ENCODE measurements at regions not wholly inside any gene's neighbourhood (a gene's known extent, or its start where the extent isn't known, plus 50 kb on each side); places are given as distances from the start of the nearest gene placed in this dataset.

DNA sequence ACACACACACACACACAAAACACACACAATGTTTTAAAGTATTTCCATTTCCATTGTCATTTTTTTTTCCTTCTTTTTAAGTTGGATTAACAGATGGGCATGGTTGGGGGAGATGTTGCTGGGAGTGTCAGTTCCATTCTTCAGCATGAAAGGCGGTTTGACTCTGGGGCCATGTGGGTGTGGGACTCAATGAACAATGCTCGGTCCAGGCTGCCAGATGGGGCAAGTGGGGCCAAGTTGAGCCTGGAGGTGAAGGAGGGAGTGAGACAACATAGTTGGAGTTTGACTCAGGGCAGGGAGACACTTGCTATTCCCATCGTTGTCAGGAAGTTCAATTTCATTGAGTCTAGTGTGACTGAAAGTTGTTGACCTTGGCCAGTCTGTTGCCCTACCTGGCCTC lies 125.3 kb downstream of the TLE3 start:
- no peak for DNase-seq

DNA sequence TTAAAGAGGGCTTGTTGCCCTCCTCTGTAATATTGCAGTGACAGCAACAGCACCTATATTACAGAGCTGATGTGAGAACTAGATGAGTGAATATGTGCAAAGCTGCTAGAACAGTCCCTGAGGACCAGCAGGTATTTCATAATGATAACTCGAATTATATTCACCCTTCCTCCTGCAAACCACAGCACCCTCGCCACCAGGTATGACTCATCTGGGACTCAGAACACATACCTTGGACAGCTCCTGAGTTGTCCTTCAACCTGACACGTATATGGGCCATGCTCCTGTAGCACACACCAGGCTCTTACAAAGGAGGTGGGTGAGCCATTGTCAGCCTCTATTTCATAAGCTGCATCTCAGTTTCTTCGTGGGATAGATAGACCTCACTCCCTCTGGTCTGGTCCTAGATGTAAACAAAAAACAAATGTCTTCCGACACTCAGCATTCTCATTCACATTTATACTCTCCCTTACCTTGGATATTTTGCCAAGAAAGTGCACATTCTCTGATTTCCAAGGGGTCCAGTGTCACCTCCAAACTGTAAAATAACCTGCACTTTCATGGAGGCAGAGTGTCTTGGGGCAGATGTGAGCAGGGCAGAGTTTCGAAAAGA lies 124.5 kb downstream of the TLE3 start:
- DNase-seq: no peak

DNA sequence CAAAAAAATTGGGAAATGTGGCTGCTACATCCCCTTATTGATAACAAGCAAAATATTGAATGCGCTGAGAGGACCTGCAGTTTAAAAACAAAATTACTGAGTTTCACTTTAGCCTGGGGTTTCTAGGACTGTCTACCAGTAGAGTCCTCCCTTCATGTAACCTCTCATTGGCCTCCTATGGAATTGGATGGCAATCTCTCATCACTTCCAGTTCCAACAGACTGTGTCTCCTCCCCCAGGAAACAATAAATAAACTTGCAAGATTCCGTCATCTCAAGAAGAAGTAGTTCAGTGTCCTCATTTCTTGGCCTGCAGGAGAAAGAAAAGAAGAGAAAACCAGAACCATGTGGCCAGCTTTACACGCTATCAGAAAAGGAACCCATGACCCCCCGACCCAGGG lies 123.8 kb downstream of the TLE3 start:
- DNase-seq: no peak

DNA sequence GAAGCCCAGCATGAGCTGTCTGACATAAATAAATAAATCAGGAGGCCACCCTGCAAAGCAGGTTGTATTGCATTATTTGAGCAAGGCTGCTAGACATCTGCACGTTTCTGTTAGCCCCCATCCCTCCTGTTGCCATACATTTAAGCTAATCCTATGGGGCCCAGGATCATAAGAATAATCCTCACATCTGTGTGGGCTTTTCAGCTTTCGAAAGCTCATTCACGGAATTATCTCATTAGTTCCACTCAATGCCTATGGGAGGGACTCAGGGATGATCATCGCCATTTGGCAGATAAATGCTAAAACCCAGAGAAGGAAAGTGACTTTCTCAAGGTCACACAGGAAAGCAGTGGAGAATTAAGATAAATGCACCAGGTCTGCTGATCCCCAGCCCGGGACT lies 123.4 kb downstream of the TLE3 start:
- no peak for DNase-seq

DNA sequence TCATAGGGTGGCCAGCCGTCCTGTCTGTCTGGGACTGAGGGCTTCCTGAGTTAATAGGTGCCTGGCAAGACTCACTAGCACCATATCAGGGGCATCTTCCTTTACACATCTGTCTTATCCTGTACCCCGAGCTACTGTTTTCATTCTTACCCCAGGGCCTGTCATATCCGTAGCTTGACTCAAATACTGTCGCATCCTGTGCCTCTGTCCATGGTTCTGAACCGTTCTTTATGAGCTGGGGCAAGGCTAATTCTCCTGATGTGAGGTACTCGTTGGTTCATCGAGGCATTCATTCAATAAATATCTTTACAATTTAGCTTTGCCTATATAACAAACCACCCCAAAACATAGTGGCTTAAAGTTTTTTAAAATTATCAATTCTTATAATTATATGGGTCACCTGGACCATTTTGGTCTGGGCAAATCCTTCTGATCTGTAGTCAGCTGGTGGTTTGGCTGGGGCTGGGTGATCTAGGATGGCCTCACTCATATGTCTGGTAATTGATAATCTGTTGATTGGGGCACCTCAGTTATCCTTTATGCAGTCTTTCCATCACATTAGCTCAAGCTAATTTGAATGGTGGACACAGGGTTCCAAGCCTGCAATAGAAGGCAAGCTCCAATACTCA lies 121.2 kb downstream of the TLE3 start:
- no peak for DNase-seq

DNA sequence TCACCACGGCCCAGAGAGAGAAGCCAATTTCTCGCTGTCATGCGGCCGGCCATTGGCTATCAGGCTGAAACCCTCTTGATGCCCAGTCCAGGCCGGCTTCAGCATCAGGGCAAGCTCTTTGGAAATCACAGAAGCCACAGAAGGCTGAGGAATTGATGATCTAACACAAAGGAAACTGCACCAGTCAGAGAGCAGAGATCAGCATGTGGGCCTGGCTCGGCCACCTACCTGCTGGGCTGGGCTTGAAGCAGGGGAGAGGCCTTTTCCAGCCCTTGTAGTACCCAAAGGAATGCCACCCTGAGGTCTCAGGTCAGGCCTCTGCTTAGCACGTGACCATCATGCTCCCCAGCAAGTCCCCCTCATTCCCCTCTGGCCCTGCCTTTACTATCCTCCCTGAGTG lies 119.1 kb downstream of the TLE3 start:
- DNase-seq: no peak

DNA sequence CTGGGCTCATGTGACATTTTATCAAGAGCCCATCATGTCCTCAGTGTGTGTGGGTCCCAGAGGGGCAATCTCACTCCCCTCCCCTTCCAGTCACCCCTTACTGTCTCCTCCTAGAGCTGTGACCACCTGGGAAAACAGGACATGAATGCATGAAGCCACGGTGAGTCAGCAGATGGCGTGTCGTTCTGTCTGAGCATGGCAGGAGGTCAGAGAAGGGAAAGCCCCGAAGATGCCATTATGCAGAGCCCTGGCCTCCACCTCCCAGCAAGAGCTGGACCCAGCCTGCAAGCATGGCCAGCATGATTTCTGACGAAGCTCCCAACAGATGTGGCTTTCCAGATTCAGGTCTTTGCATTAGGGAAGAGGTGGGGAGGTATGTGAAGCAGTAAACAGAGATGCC lies 118.5 kb downstream of the TLE3 start:
- DNase-seq: no peak

DNA sequence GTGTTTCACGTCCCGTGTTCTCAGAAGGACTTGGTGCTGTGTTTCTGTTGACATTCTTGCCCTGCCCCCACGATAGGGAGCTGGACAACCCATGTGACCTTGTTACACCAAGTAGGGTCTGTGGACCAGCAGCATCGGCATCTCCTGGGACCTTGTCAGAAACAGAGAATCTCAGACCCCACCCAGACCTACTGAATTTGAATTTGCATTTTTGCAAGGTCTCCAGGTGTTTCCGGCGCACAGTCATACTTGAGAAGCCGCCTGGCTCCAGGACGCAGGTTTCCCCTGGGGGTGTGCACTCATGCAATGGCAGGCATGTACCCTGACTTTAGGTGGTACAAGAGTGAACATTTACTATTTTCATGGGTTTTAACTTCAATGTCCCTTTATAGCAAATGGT lies 117.9 kb downstream of the TLE3 start:
- no peak for DNase-seq

DNA sequence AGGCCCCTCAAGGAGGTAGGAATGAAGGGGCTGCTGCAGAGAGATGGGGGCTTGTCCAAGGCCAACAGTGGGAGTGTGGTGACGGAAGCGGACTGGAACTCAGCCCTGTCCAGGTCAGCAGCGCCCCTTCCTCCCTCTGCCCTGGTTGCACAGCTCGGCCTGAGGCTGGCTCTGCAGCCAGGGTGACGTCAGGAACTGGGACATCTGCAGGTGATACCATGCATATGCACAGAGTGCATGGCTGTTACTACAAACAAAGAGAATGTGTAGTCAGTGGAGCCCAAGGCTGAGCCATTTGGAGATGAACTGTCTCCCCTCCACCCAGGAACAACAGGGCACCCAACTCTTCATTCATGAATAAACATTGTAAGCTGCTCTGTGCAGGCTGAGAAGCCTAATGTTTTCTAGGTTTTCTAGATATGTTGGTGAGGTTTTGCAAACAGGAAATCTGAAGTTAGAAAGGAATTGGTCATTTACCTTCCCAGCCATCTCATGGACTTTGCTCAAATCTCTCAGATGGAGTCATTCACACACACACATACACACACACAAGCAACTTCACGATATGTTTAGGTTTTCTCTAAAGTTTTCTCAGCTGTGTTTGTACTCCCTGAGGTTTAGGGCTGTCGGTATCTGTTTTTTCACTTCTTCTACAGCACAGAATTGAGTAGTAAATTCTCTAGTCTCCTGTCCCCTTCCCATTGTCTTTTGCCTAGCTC lies 117.2 kb downstream of the TLE3 start:
- DNase-seq: no peak

DNA sequence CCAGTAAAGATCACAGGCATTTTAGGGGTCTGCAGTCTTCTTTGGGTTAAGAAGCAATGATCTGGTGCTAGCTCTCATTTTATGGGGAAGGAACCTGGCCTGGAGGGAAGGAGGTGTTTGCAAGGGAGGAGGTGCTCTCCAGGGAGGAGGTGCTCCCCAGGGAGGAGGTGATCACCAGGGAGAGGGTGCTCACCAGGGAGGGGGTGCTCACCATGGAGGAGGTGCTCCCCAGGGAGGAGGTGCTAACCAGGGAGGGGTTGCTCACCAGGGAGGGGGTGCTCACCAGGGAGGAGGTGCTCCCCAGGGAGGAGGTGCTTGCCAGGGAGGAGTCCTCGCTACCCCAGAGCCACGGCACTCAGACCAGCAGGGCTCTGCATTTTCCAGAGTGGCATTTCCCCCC lies 115.7 kb downstream of the TLE3 start:
- no peak for DNase-seq

DNA sequence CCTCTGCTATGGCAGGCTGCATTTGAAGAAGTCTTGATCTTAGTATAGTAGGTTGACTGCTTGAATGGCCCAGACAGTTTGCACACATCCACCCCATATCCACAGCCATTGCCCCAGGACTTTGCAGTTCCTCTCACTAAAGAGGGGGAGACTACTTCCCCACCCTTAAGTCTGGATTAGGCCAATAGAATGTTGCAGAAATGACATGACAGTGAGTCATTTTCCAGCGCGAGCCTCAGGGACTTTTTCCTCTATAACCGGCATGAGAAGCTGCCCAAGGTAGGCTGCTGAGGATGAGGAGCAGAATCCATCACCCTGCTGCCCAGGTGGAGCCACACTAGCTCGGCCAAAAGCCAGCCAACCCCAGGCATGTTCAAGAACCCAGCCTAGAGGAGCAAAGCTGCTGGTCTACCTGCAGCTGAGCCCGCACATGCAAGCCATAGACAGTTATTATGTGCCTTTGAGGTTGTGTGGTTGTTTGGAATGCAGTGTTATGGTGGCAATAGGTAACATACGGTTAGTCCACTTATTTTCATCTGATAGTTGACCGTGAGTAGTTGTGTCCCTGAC lies 113.9 kb downstream of the TLE3 start:
- no peak for DNase-seq

DNA sequence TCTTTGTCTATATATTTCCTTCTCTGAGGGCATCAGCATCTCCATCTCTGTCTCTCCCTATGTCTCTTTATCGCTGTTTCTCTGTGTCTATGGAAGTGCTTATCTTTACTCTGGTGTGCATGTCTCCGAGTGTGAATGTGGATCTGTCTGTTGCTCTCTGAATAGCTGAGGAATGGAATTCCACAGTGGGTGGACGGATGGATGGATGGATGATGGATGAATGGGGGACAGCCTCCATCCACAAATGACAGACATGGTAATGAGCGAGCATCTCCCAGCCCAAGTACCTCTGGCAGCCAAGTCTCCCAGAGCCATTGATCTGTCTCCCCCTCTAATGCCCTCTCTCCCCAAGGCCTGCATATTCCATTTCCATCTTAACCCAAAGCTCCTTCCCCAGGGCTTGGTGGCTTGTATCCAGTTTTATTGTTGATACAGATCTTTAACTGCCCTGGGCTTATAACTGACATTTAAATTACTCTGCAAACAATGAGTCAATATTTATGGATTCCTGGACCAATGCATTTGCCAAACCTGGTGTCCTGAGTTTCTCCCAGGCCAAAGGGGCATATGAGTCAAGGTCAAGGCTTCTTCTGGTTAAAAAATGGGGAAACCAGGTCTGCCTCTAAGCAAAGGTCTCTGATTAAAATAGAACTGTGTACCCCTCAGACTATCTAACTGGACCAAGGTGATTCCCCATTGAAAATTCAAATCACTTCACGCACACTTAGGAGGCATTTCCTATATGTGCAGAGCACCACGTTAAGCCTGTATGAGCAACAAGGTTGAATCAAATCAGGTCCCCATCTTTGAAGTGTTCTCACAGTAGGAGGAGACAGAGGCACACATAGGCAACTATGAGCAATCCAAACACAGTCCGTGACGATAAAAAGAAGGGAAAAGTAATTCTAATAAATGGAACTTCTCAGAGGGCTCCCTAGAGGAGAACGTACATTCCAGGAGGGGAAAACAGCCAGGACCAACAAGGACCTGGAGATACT lies 109.9 kb downstream of the TLE3 start:
- no peak for DNase-seq

DNA sequence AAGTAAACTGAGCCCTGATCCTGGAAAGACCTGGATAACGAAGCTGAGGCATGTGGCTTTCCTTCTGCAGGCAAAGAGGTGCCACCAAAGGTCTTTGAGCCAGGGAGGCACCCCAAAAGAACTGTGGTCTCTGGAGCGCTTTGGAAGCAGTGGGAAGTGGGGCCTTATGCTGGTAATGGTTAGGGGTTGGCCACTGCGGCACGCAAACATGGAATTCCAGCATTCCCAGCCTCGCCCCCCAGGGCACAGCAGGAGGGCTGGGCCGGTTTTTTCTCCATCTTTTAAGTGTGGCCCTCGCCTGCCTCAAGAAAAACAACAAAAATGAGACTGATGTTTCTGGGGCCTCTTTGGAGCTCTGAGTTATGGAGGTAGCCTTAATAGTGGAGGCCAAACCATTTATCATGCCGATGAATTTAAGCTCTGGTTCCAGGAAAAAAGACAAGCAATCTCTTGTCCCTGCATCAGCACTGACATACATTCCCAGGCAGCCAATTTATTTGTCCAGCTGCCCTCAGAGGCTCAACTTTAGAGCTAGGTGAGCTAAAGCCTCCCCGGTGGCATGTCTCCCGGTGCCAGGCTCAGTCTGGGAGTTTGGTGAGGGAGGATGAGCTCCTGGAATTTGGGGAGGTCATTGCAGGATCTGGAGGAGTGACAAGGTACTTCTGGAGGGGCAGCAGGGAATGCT lies 109.0 kb downstream of the TLE3 start:
- DNase-seq: no peak

DNA sequence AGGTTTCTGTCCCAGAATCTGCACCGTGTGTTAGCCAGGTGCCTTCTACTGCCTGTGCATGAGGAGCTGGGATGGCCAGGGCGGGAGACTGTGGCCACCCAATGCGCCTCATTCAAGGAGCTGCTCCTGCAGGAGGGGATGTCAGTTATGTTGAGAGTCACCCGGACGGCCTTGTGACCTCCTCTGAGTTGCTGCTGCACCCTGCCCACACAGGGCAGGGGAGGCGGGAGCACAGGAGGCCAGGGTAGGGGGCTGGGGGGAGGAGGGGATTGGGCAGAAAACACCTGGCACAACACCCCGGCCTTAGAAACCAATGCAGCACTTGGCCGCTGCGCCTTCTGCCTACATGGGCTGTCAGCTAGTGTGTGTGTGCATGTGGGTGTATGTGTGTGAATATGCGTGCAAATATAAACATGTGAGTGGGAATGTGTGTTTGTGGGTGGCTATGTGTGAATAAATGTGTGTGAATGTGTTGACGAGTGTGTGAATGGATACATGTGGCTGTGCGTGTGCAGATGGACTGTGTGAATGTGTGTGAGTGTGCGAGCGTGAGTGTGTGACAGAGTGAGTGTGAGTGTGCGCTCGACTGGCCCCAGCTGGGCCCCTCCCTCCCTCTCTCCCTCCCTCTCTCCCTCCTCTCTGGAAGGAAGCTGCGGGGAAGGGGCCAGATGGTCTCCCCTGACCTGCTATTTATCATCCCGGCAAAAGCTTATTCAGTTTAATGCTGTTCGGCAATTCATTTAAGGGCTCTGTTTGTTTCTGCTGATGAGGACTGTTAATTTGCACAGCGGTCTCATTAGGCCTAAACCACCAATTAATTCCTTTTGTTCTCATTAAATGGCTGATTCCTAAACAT lies 106.9 kb downstream of the TLE3 start:
- DNase-seq: no peak

DNA sequence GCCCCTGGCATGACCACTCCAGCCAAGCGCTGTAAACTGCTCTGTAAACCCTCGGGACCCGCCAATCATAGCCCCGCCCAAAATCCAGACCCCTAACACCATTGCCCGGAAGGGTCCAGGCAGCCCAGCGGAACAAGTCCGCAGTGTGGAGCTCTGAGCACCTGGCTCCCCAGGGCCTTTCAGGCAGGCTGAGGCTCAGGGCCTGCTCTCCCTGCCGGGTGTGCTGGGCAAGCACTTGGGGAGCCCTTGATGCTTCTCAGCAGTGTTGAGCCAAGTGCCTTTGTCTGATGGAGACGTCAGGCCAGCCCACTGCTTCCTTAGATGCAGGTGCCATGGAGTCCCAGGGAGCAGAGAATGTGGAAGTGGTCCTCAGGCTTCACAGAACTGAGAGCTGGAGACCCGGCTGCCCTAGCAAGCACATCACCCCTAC lies 106.2 kb downstream of the TLE3 start:
- DNase-seq: no peak

DNA sequence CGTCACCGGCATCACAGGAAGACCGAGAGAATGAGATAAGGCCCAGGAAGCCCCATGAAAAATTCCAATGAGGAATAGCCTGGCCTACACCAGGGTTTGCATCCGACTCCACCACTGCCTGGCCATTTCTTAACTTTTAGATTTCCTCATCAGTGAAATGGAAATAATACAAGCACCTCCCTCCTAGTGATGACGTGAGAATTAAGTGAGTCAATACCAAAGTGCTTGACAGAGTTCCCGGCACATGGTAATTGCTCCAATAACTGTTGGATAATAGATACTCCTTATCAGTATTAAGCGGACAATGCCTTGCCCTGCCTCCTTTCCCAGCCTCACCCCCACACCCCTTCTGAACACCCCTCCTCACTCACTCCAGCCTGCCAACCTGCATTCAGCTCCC lies 105.4 kb downstream of the TLE3 start:
- DNase-seq: no peak

DNA sequence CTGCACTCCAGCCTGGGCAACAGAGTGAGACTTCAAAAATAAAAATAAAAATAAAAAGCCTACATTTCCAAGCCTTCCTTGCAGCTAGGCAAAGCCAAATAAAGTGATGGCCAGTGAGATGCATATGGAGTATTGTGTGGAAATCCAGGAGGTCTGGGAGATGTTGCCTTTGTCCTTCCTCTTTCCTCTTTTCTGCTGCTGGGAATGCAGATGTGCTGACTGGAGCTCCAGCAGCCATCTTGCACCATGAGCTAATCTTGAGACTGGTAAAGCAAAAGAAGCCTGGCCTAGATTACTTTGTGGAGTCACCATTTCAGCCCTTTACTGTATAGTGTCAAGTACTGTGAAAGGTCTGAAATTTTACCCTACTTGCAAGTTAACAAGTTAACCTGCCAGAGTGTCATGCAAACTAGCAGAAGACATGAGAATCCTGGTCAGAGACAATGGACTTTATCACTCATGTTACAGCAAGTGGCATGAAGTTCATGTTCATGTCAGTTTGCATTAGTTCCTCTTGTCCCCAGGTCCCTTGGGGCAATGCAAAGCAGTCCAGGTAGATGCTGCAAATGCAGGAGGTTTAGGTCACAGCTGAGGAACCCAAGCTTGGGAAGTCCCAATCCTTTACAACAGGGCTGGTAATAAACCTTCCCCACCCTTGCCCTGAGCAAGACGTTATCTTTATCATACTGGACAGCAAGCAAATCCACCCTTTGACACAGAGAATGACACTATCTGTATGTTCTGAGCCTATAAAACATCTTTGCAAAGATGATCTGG lies 103.1 kb downstream of the TLE3 start:
- no peak for DNase-seq

DNA sequence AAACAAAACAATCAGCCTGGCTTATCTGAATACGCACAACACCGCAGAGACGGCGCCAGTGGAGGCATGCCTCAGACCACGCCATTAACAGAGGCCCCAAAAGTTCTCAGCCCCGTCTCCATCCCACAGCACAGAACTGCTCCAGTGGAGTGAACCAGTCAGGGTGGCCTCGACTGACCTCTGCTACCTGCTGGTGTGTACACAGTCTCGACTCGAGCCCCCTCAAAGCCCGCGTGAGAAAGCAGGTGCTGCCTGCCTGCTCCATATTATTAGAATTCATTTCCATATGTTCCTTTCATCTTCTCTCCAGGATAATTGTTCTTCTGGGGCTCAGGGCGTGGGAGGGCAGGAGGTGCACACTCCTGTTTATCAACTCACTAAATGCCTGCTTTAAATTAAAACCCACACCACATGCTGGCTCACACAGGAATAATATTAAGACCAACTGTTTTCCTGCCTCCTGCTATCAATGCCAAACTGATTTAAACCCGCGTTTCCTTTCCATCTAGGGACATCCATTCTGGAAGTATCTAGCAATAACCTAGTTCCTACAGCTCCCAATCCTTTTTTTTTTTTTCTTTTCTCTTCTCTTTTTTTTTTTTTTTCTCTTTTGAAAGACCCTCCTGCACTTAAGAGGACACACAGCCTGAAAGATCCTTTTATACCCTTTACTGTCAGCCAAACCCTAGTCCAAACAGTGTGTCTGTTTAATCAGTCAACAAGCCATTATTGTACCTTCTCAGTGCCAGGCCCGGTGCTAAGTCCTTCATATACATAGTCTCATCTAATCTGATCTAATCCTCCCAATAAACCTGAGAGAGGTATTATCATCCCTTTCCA lies 101.2 kb downstream of the TLE3 start:
- DNase-seq: no peak

DNA sequence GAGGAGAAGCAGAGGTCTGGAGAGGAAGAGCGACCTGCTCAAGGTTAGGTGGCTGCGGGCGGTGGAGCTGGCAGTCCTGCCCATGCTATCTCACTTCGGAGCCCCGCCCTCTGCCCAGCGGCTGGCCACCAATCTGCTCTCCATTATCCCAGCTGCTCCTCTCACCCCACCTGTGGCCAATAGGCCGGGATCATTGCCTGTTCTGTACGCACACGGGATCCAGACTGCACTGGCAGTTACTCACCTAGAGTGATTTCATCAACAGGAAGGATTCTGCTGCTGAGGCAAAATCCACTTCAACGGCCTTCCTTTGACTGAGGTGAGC lies 100.6 kb downstream of the TLE3 start:
- no peak for DNase-seq
